Ishikawa (cell line): ENCODE measurements at regions not wholly inside any gene's neighbourhood (a gene's known extent, or its start where the extent isn't known, plus 50 kb on each side); places are given as distances from the start of the nearest gene placed in this dataset.

Experiments used
- EP300 ChIP-seq: IDR thresholded peaks from 2 replicates; pipeline ENCODE4 v1.6.1; 2012; ENCODE audit warnings: borderline replicate concordance
- RAD21 ChIP-seq: IDR thresholded peaks from 2 replicates; pipeline ENCODE4 v1.6.1; 2012; ENCODE audit warnings: low read depth
- REST ChIP-seq: IDR thresholded peaks from 2 replicates; pipeline ENCODE4 v1.6.1; 2012; ENCODE audit warnings: low read depth, mild to moderate bottlenecking
- TAF1 ChIP-seq: IDR thresholded peaks from 2 replicates; pipeline ENCODE4 v1.6.1; 2012; ENCODE audit warnings: low read depth, mild to moderate bottlenecking
- TEAD4 ChIP-seq: IDR thresholded peaks from 2 replicates; pipeline ENCODE4 v1.6.1; 2012

GRCh38 chr5:158297002-158297527, 438.1 kb upstream of the CLINT1 start:
- TF ChIP-seq EP300: no peak
- no peak for TF ChIP-seq REST
- no peak for TF ChIP-seq RAD21
- TF ChIP-seq TAF1: no peak
- no peak for TF ChIP-seq TEAD4
